ENCODE measurements at regions not wholly inside any gene's neighbourhood (a gene's known extent, or its start where the extent isn't known, plus 50 kb on each side); places are given as distances from the start of the nearest gene placed in this dataset.
"Not testable (repeated sequence)": the region's sequence is repeated elsewhere in the genome, so short reads cannot be mapped to it uniquely, and the experiment has no call there.

- peak; percentile 78 for DNase-seq
Measured at GRCh38 chr6:84581494-84582259, 182.7 kb downstream of the TBX18 start.

- DNase-seq, result no peak
Measured at GRCh38 chr6:84579404-84579803, 185.0 kb downstream of the TBX18 start.

GRCh38 chr6:84576029-84576428 is 188.4 kb downstream of the TBX18 start:
- no peak for DNase-seq

GRCh38 chr6:84575264-84575663 is 189.1 kb downstream of the TBX18 start:
- DNase-seq, result peak; percentile 83

GRCh38 chr6:84569882-84570281 is 194.5 kb downstream of the TBX18 start:
- no peak for DNase-seq

- DNase-seq, result peak; percentile 59
Measured at GRCh38 chr6:84568971-84569370, 195.4 kb downstream of the TBX18 start.

GRCh38 chr6:84565718-84566117 is 198.7 kb downstream of the TBX18 start:
- not testable (repeated sequence) for DNase-seq

GRCh38 chr6:84560436-84561390 is 203.7 kb downstream of the TBX18 start:
- DNase-seq, result no peak

- no peak for DNase-seq
Measured at GRCh38 chr6:84556541-84557335, 207.7 kb downstream of the TBX18 start.

GRCh38 chr6:84554706-84555105 is 209.7 kb downstream of the TBX18 start:
- no peak for DNase-seq

GRCh38 chr6:84554074-84554473 is 210.3 kb downstream of the TBX18 start:
- DNase-seq, result peak; percentile 55

- no peak for DNase-seq
Measured at GRCh38 chr6:84553527-84553926, 210.9 kb downstream of the TBX18 start.

- no peak for DNase-seq
Measured at GRCh38 chr6:84551797-84552196, 212.6 kb downstream of the TBX18 start.

- no peak for DNase-seq
Measured at GRCh38 chr6:84549917-84550316, 214.5 kb downstream of the TBX18 start.

- peak; percentile 31 for DNase-seq
Measured at GRCh38 chr6:84547341-84547801, 217.0 kb downstream of the TBX18 start.

- DNase-seq, result peak; percentile 94
Measured at GRCh38 chr6:84546427-84546914, 217.9 kb downstream of the TBX18 start.

- no peak for DNase-seq
Measured at GRCh38 chr6:84539122-84539856, 225.1 kb downstream of the TBX18 start.

GRCh38 chr6:84536885-84537638 is 227.3 kb downstream of the TBX18 start:
- DNase-seq, result no peak

GRCh38 chr6:84528201-84528600 is 236.2 kb downstream of the TBX18 start:
- no peak for DNase-seq

GRCh38 chr6:84526631-84527030 is 237.8 kb downstream of the TBX18 start:
- DNase-seq, result no peak

GRCh38 chr6:84525907-84526306 is 238.5 kb downstream of the TBX18 start:
- no peak for DNase-seq

Measured in fibroblast of skin of right quadriceps (primary cell).